Lower leg skin (tissue), 4 donors: ENCODE measurements at regions not wholly inside any gene's neighbourhood (a gene's known extent, or its start where the extent isn't known, plus 50 kb on each side); places are given as distances from the start of the nearest gene placed in this dataset.

Source experiments
- DNase-seq, 2 donors: peaks; one replicate each; pipeline ENCODE4 v3.0.0-alpha.2; 2019; ENCODE audit warnings: low spot score in 2 of 2
- H3K4me3 ChIP-seq: fragments of 200-600 bp; sonication (generic); 2 replicates; pipeline ENCODE4 v1.5.1; 2017; ENCODE audit warnings: mild to moderate bottlenecking, low read depth; ENCODE audit not compliant: poor library complexity, severe bottlenecking
- POLR2A ChIP-seq, 2 donors: fragments of 450-650 bp; IDR thresholded peaks; one replicate each; pipeline ENCODE4 v1.6.1; 2016 to 2017; ENCODE audit warnings: antibody characterized with exemption in 2 of 2, mild to moderate bottlenecking in 1 of 2, moderate library complexity in 1 of 2
- WGBS, 2 donors: methylation state at CpG; one replicate each; pipeline ENCODE4 v1.1.5; 2018; 5-methylcytosine and 5-hydroxymethylcytosine counted together
- intact Hi-C: fragments of 100-400 bp; cut with DNase I; formaldehyde crosslinking; loops from one replicate; pipeline ENCODE4 v1.15.0; 2023; ENCODE audit warnings: low total_unique reads
- TF ChIP-seq, protein P1 (sequence below), 3 donors: fragments of 450-650 bp; IDR thresholded peaks; one replicate each; pipeline ENCODE4 v1.5.1; 2016; ENCODE audit warnings: antibody characterized with exemption in 3 of 3, mild to moderate bottlenecking in 3 of 3, moderate library complexity in 2 of 3

DNA sequence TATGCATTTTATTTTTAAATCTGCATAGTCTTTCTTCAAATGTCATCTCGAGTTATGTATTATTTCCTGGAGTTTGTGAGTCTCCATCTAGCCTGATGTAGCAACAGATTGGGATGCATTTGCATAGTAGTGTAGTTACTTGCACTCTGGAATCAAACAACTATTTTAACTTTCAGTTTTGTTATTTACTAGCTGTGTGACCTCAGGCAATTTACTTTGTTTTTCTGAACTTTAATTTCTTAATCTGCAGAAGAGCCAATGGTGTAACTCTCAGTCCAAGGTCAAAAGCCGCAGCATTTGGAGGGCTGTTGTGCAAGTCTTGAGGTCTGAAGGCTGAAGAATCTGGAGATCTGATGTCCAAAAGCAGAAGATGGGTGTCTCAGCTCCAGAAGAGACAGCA, 175.8 kb upstream of the SORCS1 start:
- intact Hi-C loops: no loop called here
- no peak for DNase-seq
- H3K4me3 ChIP-seq: no peak overlapping the region
- 44 to 61% methylated on average over 2 of the region's 2 CpGs for WGBS, 2 donors
- TF ChIP-seq, protein P1, sequence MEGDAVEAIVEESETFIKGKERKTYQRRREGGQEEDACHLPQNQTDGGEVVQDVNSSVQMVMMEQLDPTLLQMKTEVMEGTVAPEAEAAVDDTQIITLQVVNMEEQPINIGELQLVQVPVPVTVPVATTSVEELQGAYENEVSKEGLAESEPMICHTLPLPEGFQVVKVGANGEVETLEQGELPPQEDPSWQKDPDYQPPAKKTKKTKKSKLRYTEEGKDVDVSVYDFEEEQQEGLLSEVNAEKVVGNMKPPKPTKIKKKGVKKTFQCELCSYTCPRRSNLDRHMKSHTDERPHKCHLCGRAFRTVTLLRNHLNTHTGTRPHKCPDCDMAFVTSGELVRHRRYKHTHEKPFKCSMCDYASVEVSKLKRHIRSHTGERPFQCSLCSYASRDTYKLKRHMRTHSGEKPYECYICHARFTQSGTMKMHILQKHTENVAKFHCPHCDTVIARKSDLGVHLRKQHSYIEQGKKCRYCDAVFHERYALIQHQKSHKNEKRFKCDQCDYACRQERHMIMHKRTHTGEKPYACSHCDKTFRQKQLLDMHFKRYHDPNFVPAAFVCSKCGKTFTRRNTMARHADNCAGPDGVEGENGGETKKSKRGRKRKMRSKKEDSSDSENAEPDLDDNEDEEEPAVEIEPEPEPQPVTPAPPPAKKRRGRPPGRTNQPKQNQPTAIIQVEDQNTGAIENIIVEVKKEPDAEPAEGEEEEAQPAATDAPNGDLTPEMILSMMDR (IDR thresholded peaks at IDR 0.05): no peak
- TF ChIP-seq POLR2A (IDR thresholded peaks at IDR 0.05): no peak

DNA sequence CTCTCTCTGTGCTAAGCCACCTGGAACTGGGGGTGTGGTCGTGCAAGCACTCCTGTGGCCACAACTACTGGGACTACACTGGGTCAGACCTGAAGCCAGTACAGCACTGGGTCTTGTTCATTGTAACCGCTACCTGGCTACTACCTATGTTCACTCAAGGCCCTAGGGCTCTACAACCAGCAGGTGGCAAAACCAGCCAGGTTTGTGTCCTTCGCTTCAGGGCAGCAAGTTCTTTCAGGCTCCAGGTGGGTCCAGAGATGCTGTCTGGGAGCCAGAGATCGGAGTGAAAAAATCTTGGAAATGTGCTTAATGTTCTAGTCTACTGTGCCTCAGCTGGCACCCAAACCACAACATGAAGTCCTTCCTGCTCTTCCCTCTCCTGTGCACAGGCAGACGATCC, 171.6 kb upstream of the SORCS1 start:
- intact Hi-C loops: no loop called here
- TF ChIP-seq, protein P1 (IDR thresholded peaks at IDR 0.05): no peak
- no peak for TF ChIP-seq POLR2A (IDR thresholded peaks at IDR 0.05)
- 75 to 82% methylated on average over 5 of the region's 5 CpGs for WGBS, 2 donors
- DNase-seq: no peak
- no peak overlapping the region for H3K4me3 ChIP-seq

DNA sequence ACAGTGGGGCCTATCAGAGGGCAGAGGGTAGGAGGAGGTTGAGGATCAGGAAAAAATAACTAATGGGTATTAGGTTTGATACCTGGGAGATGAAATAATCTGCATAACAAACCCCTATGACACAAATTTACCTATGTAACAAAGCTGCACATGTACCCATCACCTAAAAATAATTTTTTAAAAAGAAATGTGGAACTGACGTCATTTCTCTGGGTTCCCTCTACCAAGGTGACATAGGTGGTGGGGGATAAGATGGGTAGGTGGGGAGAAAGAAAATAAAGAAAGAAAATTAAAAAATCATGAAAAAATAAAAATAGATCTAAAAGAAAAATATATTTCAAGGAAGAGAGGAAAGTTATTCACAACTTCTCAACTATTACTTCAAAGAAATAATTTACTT, 153.1 kb upstream of the SORCS1 start:
- no peak for DNase-seq
- TF ChIP-seq, protein P1 (IDR thresholded peaks at IDR 0.05): no peak
- no peak for TF ChIP-seq POLR2A (IDR thresholded peaks at IDR 0.05)
- H3K4me3 ChIP-seq: no peak overlapping the region
- intact Hi-C loops: no loop called here
- WGBS, 2 donors: 67 to 73% methylated on average over 1 of the region's 1 CpG

DNA sequence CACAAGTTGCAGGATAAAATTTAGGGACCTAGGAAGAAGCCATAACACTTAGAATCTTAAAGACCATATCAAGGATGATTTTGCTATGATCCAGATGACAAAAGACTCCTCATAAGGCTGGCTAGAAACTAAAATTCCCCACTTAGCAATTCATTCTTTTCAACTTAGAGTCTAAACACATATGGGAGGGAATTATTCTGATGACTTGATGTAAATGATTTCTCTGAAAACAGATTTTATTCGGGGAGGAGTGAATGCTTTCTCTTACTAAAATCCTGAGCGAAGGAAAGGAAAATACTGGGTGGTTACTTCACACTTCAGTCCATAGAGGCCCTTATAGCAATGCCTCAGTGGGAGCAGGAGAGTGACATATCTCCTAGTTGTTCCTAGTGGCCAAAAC, 138.7 kb upstream of the SORCS1 start:
- intact Hi-C loops: no loop called here
- 55 to 70% methylated on average over 2 of the region's 2 CpGs for WGBS, 2 donors
- no peak overlapping the region for H3K4me3 ChIP-seq
- TF ChIP-seq, protein P1 (IDR thresholded peaks at IDR 0.05): no peak
- no peak for TF ChIP-seq POLR2A (IDR thresholded peaks at IDR 0.05)
- no peak for DNase-seq

DNA sequence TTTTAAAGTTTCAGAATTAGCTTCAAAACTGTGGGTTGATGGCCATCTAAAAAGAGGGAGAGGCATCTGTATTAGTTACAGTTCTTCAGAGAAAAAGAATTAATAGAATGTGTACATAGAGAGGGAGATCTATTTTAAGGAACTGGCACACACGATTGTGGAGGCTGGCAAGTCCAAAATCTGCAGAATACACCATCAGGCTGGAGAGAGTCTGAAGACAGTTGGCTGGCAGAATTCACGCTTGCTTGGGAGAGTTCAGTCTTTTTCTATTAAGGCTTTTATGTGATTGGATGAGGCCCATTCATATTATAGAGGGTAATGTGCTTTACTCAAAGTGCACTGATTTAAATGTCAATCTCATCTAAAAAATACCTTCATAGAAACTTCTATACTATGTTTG, 135.1 kb upstream of the SORCS1 start:
- intact Hi-C loops: no loop called here
- WGBS, 2 donors: 78 to 83% methylated on average over 2 of the region's 2 CpGs
- H3K4me3 ChIP-seq: no peak overlapping the region
- TF ChIP-seq, protein P1 (IDR thresholded peaks at IDR 0.05): no peak
- no peak for TF ChIP-seq POLR2A (IDR thresholded peaks at IDR 0.05)
- no peak for DNase-seq

DNA sequence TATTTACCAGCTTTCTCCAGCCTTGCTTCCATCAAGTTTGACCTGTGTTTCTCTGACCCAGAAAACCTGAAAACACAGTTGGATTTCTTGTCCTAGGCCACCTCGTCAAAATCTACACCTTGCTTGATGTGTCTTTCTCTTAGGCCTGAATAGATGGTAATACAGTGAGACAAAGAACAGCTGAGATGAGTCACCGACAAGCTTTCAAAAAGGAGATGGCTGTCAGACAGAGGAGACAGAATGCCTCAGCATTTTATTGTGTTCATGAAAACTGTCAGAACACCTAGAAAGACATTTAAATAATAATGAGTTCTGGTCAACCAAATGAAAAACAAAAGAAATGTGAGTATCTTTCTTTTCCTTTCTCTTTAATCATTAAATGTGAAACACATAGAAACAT, 119.7 kb upstream of the SORCS1 start:
- intact Hi-C loops: no loop called here
- no peak overlapping the region for H3K4me3 ChIP-seq
- TF ChIP-seq POLR2A (IDR thresholded peaks at IDR 0.05): no peak
- TF ChIP-seq, protein P1 (IDR thresholded peaks at IDR 0.05): no peak
- WGBS, 2 donors: 75 to 87% methylated on average over 2 of the region's 2 CpGs
- no peak for DNase-seq
